ENCODE measurements at regions not wholly inside any gene's neighbourhood (a gene's known extent, or its start where the extent isn't known, plus 50 kb on each side); places are given as distances from the start of the nearest gene placed in this dataset.

DNA sequence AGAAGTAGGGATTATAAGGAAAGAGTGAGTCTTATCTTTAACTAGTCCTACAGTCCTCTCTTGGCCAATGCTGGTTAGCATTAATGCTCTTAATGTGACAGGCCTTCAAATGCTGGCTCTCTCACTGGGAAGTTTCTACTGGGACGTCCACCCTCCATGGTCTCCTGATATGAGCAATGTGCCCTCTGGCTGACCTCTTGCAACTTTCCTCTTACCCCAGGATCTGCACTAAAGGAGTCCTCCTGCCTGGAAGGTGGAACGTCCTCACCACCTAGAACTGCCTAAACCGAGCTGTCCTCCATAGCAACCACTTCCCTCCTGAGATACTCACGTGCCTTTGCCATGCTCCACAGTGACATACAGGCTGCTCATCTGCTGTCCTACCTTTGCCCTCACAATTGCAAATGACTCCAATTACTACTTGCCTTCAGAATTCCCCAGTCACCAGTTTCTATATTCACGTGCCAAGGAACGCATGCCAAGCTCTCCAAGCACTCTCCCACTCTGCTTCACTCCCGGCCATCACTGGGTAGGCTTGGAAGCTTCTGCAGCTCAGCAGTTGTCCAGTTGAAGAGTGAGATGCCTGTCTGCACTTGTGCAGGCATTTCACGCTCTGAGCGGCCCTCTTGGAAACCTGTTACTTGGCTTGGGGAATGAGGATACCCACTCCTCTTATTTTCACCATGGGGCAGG, 404.7 kb downstream of the RRAGC start:
- DNase-seq: no peak

DNA sequence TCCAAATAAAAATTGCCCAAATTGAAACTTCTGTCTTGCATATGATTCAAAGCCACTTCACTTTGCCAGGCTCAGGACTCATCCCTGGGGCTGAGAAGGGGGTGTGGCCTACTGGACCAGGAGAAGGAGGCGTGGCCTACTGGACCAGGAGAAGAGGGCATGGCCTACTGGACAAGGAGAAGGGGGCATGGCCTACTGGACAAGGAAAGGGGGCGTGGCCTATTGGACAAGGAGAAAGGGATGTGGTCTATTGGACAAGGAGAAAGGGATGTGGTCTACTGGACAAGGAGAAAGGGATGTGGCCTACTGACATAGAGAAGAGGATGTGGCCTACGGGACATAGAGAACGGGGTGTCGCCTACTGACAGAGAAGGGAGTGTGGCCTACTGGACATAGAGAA, 405.3 kb downstream of the RRAGC start:
- no peak for DNase-seq

DNA sequence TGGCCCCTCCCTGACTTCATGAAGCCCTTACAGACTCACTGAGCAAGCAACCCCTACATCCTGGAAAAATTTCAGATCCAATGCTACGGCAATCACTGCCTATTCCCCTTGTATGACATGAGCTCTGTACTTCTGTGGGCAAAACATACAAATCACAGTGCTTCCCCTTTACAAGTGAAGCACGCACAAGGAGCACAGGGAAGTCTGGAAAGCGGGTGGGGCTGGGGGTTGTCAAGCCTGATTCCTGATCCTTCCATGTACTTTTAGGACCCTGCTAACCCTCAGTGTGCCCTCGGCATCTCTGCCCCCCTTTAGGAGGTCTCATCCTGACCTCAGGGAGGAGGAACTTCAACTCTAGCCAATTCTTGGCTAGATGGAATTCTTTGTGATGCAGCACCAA, 405.7 kb upstream of the POU3F1 start:
- no peak for DNase-seq

DNA sequence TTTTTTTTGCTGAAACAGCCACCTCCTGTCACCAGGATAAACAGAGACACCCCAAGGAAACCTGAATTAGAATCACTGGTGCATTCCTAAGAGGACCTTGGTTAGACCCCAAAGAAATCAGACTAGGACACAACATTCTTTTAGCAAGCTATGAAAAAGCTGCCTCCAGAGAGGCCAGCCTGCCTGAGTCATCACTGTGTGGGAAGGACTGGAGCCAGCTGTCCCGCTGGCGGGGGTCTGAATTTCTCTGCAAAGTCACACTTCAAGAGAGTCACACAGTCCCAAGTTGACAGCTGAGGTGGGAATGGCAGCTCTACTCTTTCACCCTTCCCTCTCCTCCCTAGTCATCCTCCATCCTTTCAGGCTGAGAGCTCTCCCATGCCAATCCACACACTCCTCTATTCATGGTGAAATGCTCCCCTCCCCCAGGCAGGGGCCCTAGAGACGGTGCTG, 405.0 kb upstream of the POU3F1 start:
- DNase-seq: peak in 1 of 14 donors; percentile 60

DNA sequence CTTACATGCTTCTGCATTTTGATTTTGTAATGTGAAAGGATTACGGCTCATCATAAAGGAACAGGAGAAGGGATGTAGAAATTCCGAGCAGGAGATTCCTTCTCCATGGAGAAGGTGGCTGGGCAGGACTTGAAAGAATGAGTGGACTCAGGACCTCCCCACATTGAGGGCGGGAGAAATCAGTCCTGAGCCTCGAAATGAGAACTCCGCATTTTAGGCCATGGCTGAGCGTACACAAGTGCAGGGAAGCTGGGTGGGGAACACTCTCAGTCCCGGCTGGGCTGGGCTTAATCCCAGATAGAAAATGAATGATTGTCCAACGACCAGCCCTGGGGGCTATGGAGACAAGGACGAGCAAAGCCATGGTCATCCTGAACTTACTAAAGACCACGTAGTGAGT, 402.3 kb upstream of the POU3F1 start:
- DNase-seq: no peak

DNA sequence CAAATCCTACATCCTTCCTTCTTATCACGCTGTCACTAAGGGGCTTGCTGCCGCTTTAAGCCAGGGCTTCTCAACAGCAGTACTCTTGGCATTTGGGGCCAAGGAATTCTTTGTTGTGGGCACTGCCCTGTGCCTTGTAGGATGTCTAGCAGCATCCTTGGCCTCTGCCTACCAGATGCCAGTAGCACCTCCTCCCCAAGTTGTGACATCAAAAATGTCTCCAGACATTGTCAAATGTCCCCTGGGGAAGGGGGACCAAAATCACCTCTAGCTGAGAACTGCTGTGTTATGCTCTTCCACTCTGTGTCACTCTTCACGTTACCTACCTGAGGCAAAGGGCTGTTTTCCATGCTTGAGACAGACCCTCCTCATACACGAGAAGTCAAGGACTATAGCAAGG, 400.3 kb upstream of the POU3F1 start:
- no peak for DNase-seq

DNA sequence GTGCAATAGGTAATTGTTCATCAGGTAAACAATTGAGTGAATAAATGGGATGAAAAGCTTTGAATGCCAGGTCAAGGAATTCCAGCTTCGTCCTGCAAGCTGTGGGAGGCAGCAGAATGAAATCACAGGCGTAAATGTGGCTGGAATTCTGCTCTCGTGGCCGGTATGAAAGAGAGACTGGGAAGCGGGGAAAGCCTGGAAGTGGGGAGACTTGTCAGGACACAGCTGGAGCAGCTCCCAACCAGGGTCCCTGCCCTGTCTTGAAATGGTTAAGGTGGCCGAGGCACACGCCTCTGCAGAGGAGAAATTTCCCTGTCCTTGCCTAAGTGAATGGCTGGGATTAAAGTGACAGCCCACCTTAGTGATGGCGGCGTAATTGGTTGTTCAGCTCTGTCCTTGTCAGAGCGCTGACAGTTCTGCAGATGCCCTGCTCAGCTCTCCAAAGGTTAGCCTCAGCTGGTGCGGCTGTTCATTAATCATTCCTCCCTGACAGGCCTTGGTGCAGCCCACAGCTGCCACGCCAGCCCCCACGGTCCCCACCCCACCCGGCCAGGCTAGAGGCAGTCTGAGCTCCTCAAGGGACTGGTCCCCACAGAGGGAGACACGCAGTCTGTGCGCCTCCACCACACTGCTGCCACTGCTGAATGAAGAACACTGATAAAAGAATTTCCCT, 398.3 kb upstream of the POU3F1 start:
- no peak for DNase-seq

DNA sequence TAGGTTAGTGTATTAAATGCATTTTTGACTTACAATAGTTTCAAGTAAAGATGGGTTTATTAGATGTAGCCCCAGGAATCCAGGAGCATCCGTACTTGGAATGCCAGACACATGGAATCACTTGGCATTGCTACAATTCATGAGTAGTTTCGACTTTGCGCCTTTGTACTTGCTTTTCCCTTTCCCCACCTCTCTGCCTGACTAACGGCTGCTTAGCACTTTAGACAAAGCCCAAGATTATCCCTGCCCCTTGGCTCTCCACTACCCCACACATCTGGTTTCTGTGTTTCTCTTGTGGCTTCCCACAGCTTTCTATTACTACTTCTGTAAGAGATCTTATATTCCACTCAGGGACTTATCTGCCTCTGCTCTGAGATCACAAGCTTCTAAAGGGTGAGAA, 397.7 kb upstream of the POU3F1 start:
- DNase-seq: no peak

DNA sequence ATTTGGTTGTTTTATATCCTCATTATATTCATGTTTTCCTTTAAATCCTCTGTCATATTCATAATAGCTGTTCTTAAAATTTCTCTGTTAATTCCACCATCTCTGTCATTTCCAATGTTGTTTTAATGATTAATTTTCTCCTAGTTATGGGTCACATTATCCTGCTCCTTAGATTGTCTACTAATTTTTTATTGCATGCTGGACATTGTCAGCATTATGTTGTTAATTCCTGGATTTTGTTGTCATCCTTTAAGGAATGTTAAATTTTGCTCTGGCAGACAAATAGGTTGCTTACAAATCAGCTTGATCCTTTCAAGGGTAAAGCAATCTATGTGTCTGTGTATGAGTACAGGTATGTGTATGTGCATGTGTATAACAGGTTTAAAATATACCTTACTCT, 393.8 kb upstream of the POU3F1 start:
- DNase-seq: no peak

DNA sequence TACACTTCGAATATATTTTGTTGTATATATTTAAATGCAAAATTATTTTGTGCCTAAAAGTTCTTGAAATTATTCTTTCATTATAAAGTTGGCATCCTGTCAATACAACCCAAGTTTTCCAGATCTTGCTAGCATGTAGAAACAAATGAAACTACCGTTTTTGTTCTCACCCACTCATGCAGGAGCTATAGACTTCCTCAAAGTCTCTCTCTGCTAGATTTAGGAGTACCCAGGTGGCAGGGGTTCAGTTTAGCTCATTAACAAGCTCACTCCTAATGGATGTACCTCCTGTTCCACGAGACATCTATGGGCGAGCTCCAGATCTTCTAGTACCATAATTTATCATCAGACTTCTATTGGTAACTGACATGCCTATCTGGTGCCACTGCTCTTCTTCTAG, 390.2 kb upstream of the POU3F1 start:
- DNase-seq: no peak

DNA sequence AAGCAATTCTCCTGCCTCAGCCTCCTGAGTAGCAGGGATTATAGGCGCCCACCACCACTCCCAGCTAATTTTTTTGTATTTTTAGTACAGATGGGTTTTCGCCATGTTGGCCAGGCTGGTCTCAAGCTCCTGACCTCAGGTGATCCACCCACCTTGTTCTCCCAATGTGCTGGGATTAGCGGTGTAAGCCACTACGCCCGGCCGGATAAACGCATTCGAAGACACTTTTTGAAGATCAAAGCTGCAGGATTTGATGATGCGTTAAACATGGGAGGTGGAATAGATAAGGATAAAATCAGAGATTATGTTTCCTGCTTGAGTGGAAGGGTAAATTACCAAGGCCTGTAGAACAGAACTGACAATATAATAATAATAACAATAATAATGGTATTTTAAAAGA, 389.4 kb upstream of the POU3F1 start:
- no peak for DNase-seq

DNA sequence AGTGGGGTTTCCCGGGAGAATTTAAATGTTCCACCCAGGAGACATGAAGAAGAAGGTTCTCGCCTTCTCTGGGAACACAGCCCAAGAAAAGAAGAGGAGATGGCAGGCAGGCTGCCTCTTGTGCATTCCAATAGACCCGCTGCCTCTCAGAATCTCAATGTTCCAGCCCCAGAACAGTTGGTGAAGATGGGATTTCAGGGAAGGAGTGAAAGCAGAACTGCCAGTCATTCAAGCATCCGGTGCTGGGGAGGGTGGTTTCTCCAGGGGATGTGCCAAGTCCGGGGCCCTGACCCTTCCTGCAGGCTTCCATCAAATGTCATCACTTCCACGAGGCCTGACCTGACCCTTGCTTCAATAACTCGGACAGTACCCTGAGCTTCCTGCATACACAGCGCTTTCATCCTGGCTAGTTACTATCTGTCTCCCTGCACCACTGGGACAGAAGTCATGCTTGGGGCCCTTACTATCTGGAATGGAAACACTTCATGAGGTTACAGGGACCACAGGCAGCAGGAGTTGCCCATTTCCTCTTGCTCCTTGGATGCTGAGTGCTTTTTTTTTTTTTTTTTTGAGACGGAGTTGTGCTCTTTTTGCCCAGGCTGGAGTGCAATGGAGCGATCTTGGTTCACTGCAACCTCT, 386.6 kb upstream of the POU3F1 start:
- DNase-seq: peak in 5 of 14 donors; percentile 14 to 52 (median 22)

DNA sequence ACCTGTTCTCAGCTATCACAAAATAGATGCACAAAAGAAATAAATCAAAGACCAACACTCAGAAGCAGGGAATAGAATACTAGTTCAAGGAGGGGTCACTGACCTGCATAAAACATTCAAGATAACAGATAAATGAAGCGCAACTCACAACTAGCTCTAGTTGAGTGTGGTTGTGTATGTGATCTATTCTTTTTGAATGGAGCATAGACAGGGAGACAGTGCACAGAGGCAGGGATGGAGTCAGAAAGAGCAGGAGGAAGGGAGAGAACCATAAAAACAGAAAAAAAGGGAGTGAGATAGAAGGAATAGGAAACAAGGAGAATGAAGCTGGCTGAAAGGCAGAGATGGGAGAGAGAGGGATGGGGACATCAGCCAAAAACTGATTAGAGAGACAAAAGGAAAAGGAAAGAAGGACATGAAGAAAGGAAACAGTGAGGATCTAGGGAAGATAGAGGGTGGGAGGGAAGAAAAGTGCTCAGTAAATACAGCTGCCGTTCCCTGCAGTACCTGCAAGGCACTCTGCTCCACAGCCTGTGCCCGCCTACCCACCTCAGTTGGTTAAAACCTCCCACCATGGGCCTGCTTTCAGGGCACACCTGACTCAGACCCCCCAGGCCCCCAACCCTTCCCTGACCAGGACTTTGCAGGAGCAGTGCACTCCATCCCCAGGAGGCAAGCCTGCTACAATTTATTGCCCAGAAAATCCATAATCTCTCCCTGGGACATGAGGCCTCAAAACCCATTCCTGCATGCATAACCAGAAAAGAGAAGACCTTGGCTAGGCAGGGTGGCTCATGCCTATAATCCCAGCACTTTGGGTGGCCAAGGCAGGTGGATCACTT, 385.2 kb upstream of the POU3F1 start:
- DNase-seq: no peak

DNA sequence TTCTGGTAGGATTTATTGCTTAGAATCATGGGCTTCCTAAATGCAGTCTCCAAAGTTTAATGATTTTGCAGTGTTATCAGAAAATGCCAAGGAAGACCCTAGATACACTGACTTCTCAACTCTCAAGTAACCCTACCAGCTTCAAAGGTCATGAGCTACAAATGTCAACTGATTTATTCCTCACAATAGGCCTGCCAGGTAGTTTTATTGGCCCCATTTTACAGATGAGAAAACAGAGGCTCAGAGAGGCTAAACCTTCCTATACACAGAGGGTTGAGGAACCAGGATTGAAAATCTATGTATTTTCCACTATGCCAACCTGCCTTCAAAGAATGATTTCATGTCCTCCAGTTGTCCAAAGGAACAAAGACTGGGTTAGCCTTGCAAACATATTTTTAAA, 384.4 kb upstream of the POU3F1 start:
- no peak for DNase-seq

DNA sequence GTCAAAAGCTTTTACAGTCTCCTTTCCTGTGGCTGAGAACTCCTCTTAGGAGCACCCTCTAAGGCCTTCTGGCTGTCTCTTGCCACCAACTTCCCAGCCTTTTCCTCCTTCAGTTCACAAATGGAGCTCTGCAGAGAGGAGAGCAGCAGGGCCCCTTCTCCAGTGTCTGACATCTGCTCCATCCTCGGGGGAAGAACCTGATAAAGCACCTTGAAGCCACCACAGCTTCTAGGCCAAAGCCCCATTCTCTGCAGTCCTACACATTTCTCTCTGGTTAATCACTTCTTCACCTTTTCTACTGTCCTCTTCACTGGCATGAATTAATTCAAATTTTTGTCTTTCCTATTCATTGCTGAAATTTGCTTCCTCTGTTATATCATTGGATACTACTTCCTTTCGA, 378.1 kb upstream of the POU3F1 start:
- no peak for DNase-seq

DNA sequence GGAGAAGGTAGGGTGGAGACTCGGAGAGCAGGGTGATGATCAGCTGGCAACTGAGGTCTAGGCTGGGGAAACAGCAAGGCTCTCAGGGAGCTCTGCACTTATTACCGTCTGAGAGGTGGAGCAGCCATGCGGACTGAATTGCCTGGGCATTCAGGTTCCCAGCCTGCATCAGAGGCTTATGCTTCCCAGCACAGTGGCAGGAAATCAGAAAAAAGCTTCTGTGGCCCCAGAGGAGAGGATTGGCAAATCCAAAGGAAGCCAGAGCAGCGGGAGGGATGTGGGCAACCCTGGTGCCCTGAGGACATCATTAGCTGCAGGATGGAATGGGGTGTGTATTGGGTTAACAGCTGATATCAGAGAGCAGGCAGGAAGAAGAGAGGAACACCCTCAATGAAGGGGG, 374.1 kb upstream of the POU3F1 start:
- no peak for DNase-seq

DNA sequence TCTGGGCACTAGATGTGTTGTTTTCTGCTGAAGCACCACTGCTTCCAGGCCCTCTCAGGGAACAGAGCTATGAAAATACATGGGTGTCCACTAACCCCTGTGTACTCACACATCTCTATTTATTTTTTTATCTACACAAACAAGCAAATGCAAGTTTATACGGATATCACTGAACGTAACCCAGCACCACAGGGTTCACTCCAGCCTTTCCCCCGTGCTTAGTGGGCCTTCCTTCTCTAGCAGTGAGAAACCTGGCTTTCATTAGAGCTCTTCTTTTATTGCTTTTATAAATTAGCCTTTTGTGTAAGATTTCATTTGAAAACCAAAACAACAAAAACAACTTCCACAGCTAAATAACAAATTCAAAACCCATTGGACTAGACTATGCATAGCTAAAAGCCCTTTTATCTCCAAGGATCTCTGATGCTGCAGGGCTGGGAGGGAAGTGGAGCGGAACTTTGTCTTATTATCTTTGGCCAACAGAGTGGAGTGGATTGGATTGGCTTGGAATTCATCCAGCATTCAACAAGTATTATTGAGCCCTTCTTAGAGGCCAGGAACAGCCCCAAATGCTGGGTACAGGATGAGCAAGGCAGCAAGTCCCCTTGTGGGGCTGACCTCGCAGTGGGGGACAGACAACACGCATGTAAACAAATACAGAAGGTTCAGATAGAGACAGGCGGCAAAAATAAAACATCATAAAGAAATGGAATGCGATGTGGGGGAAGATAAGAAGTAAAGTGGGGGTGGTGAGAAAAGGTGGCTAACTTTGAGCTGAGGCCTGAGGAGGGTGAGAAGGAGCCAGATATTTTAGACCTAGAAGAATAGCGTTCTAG, 371.8 kb upstream of the POU3F1 start:
- DNase-seq: peak in 3 of 14 donors; percentile 7 to 15 (median 9)

DNA sequence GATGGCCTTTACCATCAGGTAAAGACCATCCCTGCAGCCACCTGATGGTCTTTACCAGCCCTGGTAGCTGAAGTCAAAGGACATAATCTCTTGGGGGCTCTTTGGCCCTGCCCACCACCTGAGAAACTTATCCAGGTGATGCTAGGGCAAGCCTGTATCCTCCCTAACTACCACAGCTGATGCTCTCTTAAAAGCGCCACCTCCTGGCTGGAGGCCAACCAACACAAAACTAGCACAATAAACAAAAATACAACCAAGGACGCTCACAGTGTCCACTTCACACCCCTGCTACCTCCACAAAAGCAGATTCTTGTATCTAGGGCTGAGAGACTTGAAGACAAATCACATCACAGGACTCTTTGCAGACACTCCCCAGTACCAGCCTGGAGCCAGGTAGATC, 357.1 kb upstream of the POU3F1 start:
- no peak for DNase-seq

DNA sequence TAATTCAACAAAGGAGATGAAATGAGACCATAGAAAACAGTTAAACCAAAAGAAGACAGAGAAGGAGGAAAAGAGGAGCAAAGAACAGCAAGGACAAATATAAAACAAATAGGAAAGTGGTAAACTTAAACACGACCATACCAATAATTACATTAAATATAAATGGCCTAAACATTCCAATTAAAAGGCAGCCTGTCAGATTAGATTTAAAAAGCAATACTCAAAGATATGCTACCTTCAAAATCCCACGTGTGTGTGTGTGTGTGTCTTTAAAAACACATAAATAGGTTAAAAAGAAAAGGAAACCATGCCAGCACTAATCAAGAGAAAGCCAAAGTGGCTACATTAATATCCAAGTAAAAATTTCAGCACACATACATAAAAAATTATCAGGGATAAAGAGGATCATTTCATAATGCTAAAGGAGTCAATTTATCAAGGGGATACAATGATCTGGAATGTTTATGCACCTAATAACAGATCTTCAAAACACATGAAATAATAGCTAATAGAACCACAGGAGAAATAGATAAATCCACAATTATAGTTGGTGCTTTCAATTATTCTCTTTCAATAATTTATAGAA, 355.7 kb upstream of the POU3F1 start:
- no peak for DNase-seq

DNA sequence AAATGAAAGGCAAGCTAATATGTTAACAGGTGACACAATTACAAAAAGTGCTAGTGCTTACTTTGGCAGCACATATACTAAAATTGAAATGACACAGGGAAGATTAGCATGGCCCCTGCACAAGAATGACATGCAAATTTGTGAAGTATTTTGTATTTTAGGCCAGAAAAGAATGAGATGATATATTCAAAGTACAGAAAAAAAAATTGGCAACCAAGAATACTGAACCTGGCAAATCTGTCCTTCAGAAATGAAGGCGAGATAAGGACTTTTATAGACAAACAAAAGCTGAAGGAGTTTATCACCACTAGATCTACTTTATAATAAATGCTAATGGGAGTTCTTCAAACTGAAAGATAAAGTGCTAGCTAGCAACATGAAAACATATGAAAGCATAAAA, 350.0 kb upstream of the POU3F1 start:
- DNase-seq: no peak

DNA sequence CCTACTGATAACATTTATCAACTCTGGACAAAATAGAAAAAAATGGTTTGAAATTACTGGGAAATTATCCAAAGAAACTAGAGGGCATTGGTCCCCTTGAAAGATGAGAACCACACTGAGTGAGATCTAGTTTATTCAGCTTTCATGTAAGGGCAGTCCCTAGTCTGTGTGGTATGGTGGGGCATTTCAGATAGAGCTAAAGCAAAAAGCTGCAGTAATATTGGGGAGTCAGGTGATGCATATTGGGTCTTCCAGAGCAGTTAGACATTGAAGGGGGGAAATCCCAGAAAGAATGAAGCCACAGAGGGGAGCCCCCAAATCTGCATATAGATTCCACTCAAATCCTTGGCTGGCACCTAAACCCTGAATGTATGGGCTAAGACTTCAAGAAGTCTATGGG, 347.7 kb upstream of the POU3F1 start:
- no peak for DNase-seq

DNA sequence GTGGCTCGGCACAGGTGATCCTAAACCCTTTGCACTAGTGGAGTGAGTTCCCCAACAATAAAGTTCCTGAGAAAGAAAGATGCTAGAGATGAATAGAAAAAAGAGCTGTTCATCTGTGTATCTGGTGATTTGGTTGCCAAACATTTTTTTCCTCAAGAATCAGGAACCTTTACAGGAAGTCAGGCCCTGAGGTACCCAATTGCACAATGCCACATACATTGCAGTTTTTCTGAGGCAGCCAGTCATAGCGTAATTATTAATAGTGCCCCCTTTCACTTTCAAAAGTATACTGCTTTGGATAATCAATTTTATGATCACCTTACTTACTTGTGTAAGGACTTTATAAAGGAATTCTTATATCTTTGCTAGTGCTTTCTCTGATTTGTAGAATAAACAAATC, 346.3 kb upstream of the POU3F1 start:
- DNase-seq: no peak

Measured in C1 segment of cervical spinal cord (tissue), 14 donors.